HuH-7 (cell line): ENCODE measurements at regions not wholly inside any gene's neighbourhood (a gene's known extent, or its start where the extent isn't known, plus 50 kb on each side); places are given as distances from the start of the nearest gene placed in this dataset.

Experiments
- DNase-seq: peaks from one replicate; pipeline ENCODE4 v3.0.0; 2011; ENCODE audit warnings: low spot score

- DNase-seq: no peak
These were observed 710.4 kb downstream of the TNS3 start for GRCh38 chr7:46871516-46871915.

- DNase-seq: no peak
These were observed 717.2 kb downstream of the TNS3 start for GRCh38 chr7:46864716-46865115.

- DNase-seq: no peak
These were observed 721.9 kb downstream of the TNS3 start for GRCh38 chr7:46859963-46860475.

- no peak for DNase-seq
These were observed 726.1 kb downstream of the TNS3 start for GRCh38 chr7:46855851-46856250.

GRCh38 chr7:46854958-46855473 lies 726.9 kb downstream of the TNS3 start:
- no peak for DNase-seq

GRCh38 chr7:46853451-46853850 lies 728.5 kb downstream of the TNS3 start:
- no peak for DNase-seq

- no peak for DNase-seq
These were observed 729.1 kb downstream of the TNS3 start for GRCh38 chr7:46852795-46853194.

GRCh38 chr7:46850563-46851330 lies 731.2 kb downstream of the TNS3 start:
- no peak for DNase-seq

- no peak for DNase-seq
These were observed 733.0 kb downstream of the TNS3 start for GRCh38 chr7:46848944-46849343.

- DNase-seq: no peak
These were observed 733.6 kb downstream of the TNS3 start for GRCh38 chr7:46848311-46848710.

GRCh38 chr7:46847126-46847525 lies 734.8 kb downstream of the TNS3 start:
- no peak for DNase-seq

GRCh38 chr7:46844486-46844885 lies 737.4 kb downstream of the TNS3 start:
- DNase-seq: no peak

- no peak for DNase-seq
These were observed 740.7 kb downstream of the TNS3 start for GRCh38 chr7:46841248-46841647.

GRCh38 chr7:46839651-46840050 lies 742.3 kb downstream of the TNS3 start:
- DNase-seq: no peak

- no peak for DNase-seq
These were observed 743.4 kb downstream of the TNS3 start for GRCh38 chr7:46838463-46838862.

- no peak for DNase-seq
These were observed 746.4 kb downstream of the TNS3 start for GRCh38 chr7:46835556-46835955.

- no peak for DNase-seq
These were observed 747.0 kb downstream of the TNS3 start for GRCh38 chr7:46834921-46835320.

- no peak for DNase-seq
These were observed 748.7 kb downstream of the TNS3 start for GRCh38 chr7:46833197-46833596.

GRCh38 chr7:46832136-46832535 lies 749.8 kb downstream of the TNS3 start:
- no peak for DNase-seq

- no peak for DNase-seq
These were observed 762.1 kb downstream of the TNS3 start for GRCh38 chr7:46819819-46820218.

GRCh38 chr7:46814516-46815250 lies 767.2 kb downstream of the TNS3 start:
- DNase-seq: no peak

GRCh38 chr7:46812101-46812675 lies 769.7 kb downstream of the TNS3 start:
- no peak for DNase-seq

- DNase-seq: no peak
These were observed 770.4 kb downstream of the TNS3 start for GRCh38 chr7:46811529-46811928.
